Lung (tissue), 11 donors: ENCODE measurements at regions not wholly inside any gene's neighbourhood (a gene's known extent, or its start where the extent isn't known, plus 50 kb on each side); places are given as distances from the start of the nearest gene placed in this dataset.

Source experiments
- ATAC-seq: fragments of 200-7000 bp; cut with Tn5 transposase; one replicate; pipeline ENCODE4 v1.9.1; 2020; ENCODE audit warnings: moderate number of reproducible peaks; ENCODE audit not compliant: insufficient read depth, low FRiP score
- DNase-seq, 3 donors: peaks; one replicate each; pipeline ENCODE4 v3.0.0-alpha.2; 2013 to 2017
- H3K27ac ChIP-seq, 2 donors: one replicate each; pipeline ENCODE4 v1.5.1; 2013; ENCODE audit warnings: mild to moderate bottlenecking in 2 of 2, moderate library complexity in 2 of 2, control low read depth in 1 of 2, inconsistent platforms in 1 of 2, low read depth in 1 of 2, low read length in 1 of 2
- H3K27me3 ChIP-seq, 3 donors: one replicate each; pipeline ENCODE4 v1.5.1; 2013; ENCODE audit warnings: low read length in 2 of 3; ENCODE audit not compliant: control insufficient read depth in 3 of 3, insufficient read depth in 3 of 3
- H3K36me3 ChIP-seq, 4 donors: one replicate each; pipeline ENCODE4 v1.5.1; 2013; ENCODE audit warnings: low read length in 4 of 4, mild to moderate bottlenecking in 1 of 4, moderate library complexity in 1 of 4; ENCODE audit not compliant: control insufficient read depth in 4 of 4, insufficient read depth in 4 of 4
- H3K4me1 ChIP-seq, 5 donors: one replicate each; pipeline ENCODE4 v1.5.1; 2013; ENCODE audit warnings: low read length in 5 of 5, mild to moderate bottlenecking in 2 of 5, moderate library complexity in 1 of 5; ENCODE audit not compliant: control insufficient read depth in 5 of 5, insufficient read depth in 5 of 5
- H3K4me3 ChIP-seq: one replicate; pipeline ENCODE4 v1.5.1; 2013; ENCODE audit warnings: mild to moderate bottlenecking, control low read depth, moderate library complexity
- H3K9ac ChIP-seq, 2 donors: one replicate each; pipeline ENCODE4 v1.5.1; 2013; ENCODE audit warnings: low read length in 2 of 2, control low read depth in 1 of 2; ENCODE audit not compliant: insufficient read depth in 1 of 2
- H3K9me3 ChIP-seq, 4 donors: one replicate each; pipeline ENCODE4 v1.5.1; 2013; ENCODE audit warnings: low read length in 3 of 4, mild to moderate bottlenecking in 1 of 4, moderate library complexity in 1 of 4; ENCODE audit not compliant: control insufficient read depth in 4 of 4, insufficient read depth in 3 of 4
- CTCF ChIP-seq: IDR thresholded peaks from 2 replicates; pipeline ENCODE4 v1.5.1; 2012; ENCODE audit warnings: mild to moderate bottlenecking; ENCODE audit errors: control extremely low read depth, extremely low read depth
- WGBS, 2 donors: extraction: QIAGEN DNeasy Blood & Tissue Kit; methylation state at CpG; one replicate each; pipeline ENCODE4 v1.1.7; 2013; 5-methylcytosine and 5-hydroxymethylcytosine counted together
- donor health status: control.
- donor health status: control.
- donor health status: Bipolar disorder and iron deficiency.
- donor health status: healthy.
- donor health status: DM: yes; HTN: yes; CAD: no.

- TF ChIP-seq CTCF: no peak
- no peak overlapping the region for H3K4me3 ChIP-seq
- H3K27ac ChIP-seq: no peak overlapping the region
- H3K36me3 ChIP-seq: no peaks in the 10 kb centered on the region
- no peaks in the 10 kb centered on the region for H3K9me3 ChIP-seq
- DNase-seq: no peak
- H3K9ac ChIP-seq: no peak overlapping the region
- H3K27me3 ChIP-seq: no peaks in the 10 kb centered on the region
- WGBS, 2 donors: 71 to 86% methylated on average over 2 of the region's 2 CpGs
- no peak for ATAC-seq
- H3K4me1 ChIP-seq: peaks cover 0 to 10% (median 5%) of the 10 kb centered on the region in 5 donors
Measured at GRCh38 chr2:62415518-62415917, 90.5 kb downstream of the TMEM17 start.

DNA sequence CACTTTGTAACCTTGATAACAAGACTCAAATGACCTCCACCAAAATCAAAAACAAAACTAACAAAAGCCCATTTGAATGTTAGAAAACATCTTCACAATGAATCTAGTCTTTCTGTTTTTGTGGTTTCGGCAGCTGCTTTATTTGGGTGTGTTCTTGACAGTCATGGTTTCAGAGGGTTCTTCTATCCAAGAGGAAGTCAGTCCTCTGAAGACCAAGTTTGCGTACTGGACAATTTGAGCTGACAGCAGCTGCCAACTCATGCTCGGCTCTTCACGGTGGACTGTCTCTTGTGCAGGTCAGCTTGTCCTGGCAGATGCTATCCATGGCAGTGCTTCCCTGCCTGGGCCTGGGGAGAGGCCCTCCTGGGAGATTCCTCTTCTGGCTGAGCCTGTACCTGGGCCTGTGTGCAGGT, 91.0 kb downstream of the TMEM17 start:
- no peaks in the 10 kb centered on the region for H3K27me3 ChIP-seq
- 55 to 59% methylated on average over 4 of the region's 4 CpGs for WGBS, 2 donors
- no peak overlapping the region for H3K27ac ChIP-seq
- H3K9ac ChIP-seq: no peak overlapping the region
- H3K36me3 ChIP-seq: no peaks in the 10 kb centered on the region
- H3K9me3 ChIP-seq: no peaks in the 10 kb centered on the region
- DNase-seq (no peak), ATAC-seq (no peak)
- no peak for TF ChIP-seq CTCF
- no peak overlapping the region for H3K4me3 ChIP-seq
- H3K4me1 ChIP-seq: peaks cover 0 to 10% (median 5%) of the 10 kb centered on the region in 5 donors

DNA sequence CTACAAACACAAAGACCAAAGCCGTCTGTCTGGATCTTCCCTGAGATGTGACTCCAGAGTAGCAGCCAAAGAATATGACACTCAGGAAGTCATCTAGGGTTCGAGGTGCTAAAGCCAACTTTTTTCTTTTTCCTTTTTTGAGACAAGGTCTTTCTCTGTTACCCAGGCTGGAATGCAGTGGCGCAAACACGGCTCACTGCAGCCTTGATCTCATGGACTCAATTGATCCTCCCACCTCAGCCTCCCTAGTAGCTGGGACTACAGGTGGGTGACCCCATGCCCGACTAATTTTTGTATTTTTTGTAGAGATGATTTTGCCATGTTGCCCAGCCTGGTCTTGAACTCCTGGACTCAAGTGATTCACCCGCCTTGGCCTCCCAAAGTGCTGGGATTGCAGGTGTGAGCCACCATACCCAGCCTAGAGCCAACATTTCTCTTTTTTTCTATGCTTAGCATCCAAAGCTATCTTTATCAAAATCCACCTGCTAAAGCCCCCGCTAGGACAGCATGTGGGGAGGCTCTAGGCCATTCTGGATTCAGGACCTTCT, 92.8 kb downstream of the TMEM17 start:
- H3K27ac ChIP-seq: no peak overlapping the region
- ATAC-seq (no peak), DNase-seq (no peak)
- H3K36me3 ChIP-seq: no peaks in the 10 kb centered on the region
- peaks cover 0 to 13% (median 5%) of the 10 kb centered on the region in 5 donors for H3K4me1 ChIP-seq
- no peak for TF ChIP-seq CTCF
- no peak overlapping the region for H3K9ac ChIP-seq
- no peak overlapping the region for H3K4me3 ChIP-seq
- 85 to 88% methylated on average over 7 of the region's 7 CpGs for WGBS, 2 donors
- no peaks in the 10 kb centered on the region for H3K9me3 ChIP-seq
- H3K27me3 ChIP-seq: no peaks in the 10 kb centered on the region

- no peak for ATAC-seq
- no peak overlapping the region for H3K4me3 ChIP-seq
- no peaks in the 10 kb centered on the region for H3K27me3 ChIP-seq
- 34 to 49% methylated on average over 4 of the region's 4 CpGs for WGBS, 2 donors
- H3K4me1 ChIP-seq: peaks cover 0 to 18% (median 5%) of the 10 kb centered on the region in 5 donors
- no peak overlapping the region for H3K9ac ChIP-seq
- TF ChIP-seq CTCF: no peak
- peak in 1 of 3 donors; percentile 14 for DNase-seq
- no peaks in the 10 kb centered on the region for H3K36me3 ChIP-seq
- H3K27ac ChIP-seq: no peak overlapping the region
- H3K9me3 ChIP-seq: no peaks in the 10 kb centered on the region
Measured at GRCh38 chr2:62412347-62412742, 93.7 kb downstream of the TMEM17 start.
